ENCODE measurements at regions not wholly inside any gene's neighbourhood (a gene's known extent, or its start where the extent isn't known, plus 50 kb on each side); places are given as distances from the start of the nearest gene placed in this dataset.

DNA sequence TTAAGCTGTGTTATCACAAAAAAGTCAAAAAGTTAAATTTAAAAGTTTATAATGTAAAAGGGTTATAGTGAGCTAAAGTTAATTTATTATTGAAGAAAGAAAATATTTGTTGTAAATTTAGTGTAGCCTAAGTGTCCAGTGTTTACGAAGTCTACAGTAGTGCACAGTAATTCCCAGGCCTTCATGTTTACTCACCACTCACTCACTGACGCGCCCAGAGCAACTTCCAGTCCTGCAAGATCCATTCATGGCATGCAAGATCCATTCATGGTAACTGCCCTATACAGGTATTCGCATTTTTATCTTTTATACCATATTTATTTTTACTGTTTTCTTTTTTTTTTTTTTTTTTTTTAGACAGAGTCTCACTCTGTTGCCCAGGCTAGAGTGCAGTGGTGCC lies 69.5 kb downstream of the TPRA1 start:
- intact Hi-C loops (cut with micrococcal nuclease): no loop called here
- POLR2A ChIA-PET (ENCODE audit: partially characterized antibody): no interaction called here
- no peak overlapping the region for H3K27ac Mint-ChIP-seq

DNA sequence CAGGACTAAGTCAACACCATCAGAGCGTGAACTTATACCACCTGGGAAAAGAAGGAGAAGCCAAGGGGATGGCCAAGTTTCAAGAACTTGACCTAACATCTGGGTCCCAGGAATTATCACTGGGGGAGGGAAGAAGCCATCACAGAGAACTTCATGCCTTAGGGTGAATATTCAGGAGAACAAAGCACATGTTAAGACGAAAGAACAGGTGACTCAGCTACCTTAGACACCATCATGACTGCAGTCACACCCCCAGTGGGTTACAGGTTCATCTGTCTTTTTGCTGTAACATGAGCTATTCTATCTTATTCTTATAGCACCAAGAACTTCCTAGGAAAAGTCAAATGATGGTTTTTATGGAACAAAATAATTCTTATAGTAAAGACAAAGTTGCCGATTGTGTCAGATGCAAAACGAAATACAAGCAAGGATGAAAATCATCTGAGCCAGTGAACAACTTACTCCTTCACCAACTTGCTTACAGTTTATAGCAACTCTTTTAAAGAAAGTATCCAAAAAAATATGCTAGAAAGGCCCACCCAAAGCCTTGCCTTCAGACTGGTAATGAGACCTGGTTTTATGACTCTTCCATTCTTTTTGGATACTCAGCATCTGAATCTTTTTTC lies 72.0 kb downstream of the TPRA1 start:
- POLR2A ChIA-PET (ENCODE audit: partially characterized antibody): no interaction called here
- Mint-ChIP-seq H3K4me1 (no peaks in the 10 kb centered on the region), H3K27me3 (peaks cover 5 to 7% of the 10 kb centered on the region in 2 donors), H3K4me3 (no peak overlapping the region), H3K36me3 (no peaks in the 10 kb centered on the region), H3K9me3 (peaks cover 0 to 12% (median 3%) of the 10 kb centered on the region in 8 donors), H3K27ac (no peak overlapping the region)
- no peak overlapping the region for H3K27ac ChIP-seq (ENCODE audit: low read depth, low read length)
- no peaks in the 10 kb centered on the region for H3K9me3 ChIP-seq (ENCODE audit: control insufficient read depth in 1 of 2, low read length in 2 of 2)
- no peaks in the 10 kb centered on the region for H3K27me3 ChIP-seq (ENCODE audit: insufficient read depth, low read length)
- no peaks in the 10 kb centered on the region for H3K4me1 ChIP-seq (ENCODE audit: insufficient read depth, low read length)
- no peaks in the 10 kb centered on the region for H3K36me3 ChIP-seq (ENCODE audit: insufficient read depth, low read length)
- no peak overlapping the region for H3K4me3 ChIP-seq (ENCODE audit: low read length in 2 of 2)
- DNase-seq: no peak
- intact Hi-C loops (cut with micrococcal nuclease): no loop called here
- CTCF ChIA-PET (ENCODE audit: partially characterized antibody): no interaction called here

More for the DNA sequence above, 69.5 kb downstream of the TPRA1 start:
- H3K27me3 ChIP-seq (ENCODE audit: insufficient read depth, low read length): no peaks in the 10 kb centered on the region
- peaks cover 0 to 12% (median 3%) of the 10 kb centered on the region in 8 donors for H3K9me3 Mint-ChIP-seq
- no peak for DNase-seq
- H3K27ac ChIP-seq (ENCODE audit: low read depth, low read length): no peak overlapping the region
- no peaks in the 10 kb centered on the region for H3K4me1 ChIP-seq (ENCODE audit: insufficient read depth, low read length)
- H3K4me3 Mint-ChIP-seq: no peak overlapping the region
- H3K4me3 ChIP-seq (ENCODE audit: low read length in 2 of 2): no peak overlapping the region
- H3K4me1 Mint-ChIP-seq: no peaks in the 10 kb centered on the region
- CTCF ChIA-PET (ENCODE audit: partially characterized antibody): no interaction called here
- H3K36me3 ChIP-seq (ENCODE audit: insufficient read depth, low read length): no peaks in the 10 kb centered on the region
- no peaks in the 10 kb centered on the region for H3K36me3 Mint-ChIP-seq
- H3K9me3 ChIP-seq (ENCODE audit: control insufficient read depth in 1 of 2, low read length in 2 of 2): no peaks in the 10 kb centered on the region
- H3K27me3 Mint-ChIP-seq: peaks cover 7 to 9% of the 10 kb centered on the region in 2 donors

DNA sequence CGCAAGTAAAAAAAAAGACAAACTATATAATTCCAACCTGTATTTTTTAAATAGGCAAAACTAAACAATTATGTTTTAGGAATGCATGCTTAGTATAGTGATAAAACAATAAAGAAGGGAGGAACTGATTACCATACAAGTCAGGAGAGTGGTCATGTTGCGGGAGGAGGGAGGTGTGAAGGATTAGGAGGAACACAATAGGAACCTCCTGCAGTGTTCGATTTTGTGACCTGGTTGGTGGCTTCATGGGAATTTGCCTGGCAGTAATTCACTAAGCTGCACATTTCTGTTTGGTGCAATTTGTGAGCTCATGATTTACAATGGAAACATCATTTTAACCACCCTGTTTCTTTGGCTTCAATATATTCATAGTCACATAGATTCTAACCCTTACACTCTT lies 78.3 kb downstream of the TPRA1 start:
- Histone ChIP-seq H3K4me3 (ENCODE audit: low read length in 2 of 2) (no peak overlapping the region), H3K4me1 (ENCODE audit: insufficient read depth, low read length) (no peaks in the 10 kb centered on the region), H3K9me3 (ENCODE audit: control insufficient read depth in 1 of 2, low read length in 2 of 2) (no peaks in the 10 kb centered on the region), H3K27ac (ENCODE audit: low read depth, low read length) (no peak overlapping the region), H3K27me3 (ENCODE audit: insufficient read depth, low read length) (no peaks in the 10 kb centered on the region), H3K36me3 (ENCODE audit: insufficient read depth, low read length) (no peaks in the 10 kb centered on the region)
- Mint-ChIP-seq H3K27me3 (peaks cover 0 to 5% of the 10 kb centered on the region in 2 donors), H3K4me1 (no peaks in the 10 kb centered on the region), H3K36me3 (no peaks in the 10 kb centered on the region), H3K9me3 (peaks cover 0 to 2% (median 0%) of the 10 kb centered on the region in 8 donors), H3K4me3 (no peak overlapping the region), H3K27ac (no peak overlapping the region)
- no peak for DNase-seq
- intact Hi-C loops (cut with micrococcal nuclease): no loop called here
- POLR2A ChIA-PET (ENCODE audit: partially characterized antibody): no interaction called here
- CTCF ChIA-PET (ENCODE audit: partially characterized antibody): no interaction called here

DNA sequence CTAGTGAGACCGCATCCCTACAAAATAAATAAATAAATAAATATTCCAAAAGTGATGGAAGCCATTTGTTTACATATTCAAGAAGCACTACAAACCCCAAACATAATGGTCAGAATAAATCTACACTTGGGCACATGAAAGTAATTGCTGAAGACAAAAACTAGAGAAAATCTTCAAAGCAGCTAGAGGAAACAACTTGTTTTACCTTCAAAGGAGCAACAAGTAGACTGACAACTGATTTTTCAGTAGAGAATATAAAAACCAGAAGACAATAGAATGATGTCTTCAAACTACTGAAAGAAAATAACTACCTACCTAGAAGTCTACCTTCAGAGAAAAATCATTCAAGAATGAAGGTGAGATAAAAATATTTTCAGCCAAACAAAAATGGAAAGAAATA lies 89.4 kb downstream of the TPRA1 start:
- ChIA-PET POLR2A (ENCODE audit: partially characterized antibody) (no interaction called here), CTCF (ENCODE audit: partially characterized antibody) (no interaction called here)
- DNase-seq: no peak
- Histone ChIP-seq H3K27ac (ENCODE audit: low read depth, low read length) (no peak overlapping the region), H3K4me1 (ENCODE audit: insufficient read depth, low read length) (no peaks in the 10 kb centered on the region), H3K27me3 (ENCODE audit: insufficient read depth, low read length) (no peaks in the 10 kb centered on the region), H3K9me3 (ENCODE audit: control insufficient read depth in 1 of 2, low read length in 2 of 2) (no peaks in the 10 kb centered on the region), H3K36me3 (ENCODE audit: insufficient read depth, low read length) (no peaks in the 10 kb centered on the region), H3K4me3 (ENCODE audit: low read length in 2 of 2) (no peak overlapping the region)
- Mint-ChIP-seq H3K36me3 (peaks cover 1 to 3% of the 10 kb centered on the region in 2 donors), H3K4me1 (no peaks in the 10 kb centered on the region), H3K27ac (no peak overlapping the region), H3K9me3 (peaks cover 2 to 38% (median 30%) of the 10 kb centered on the region in 8 donors), H3K4me3 (no peak overlapping the region), H3K27me3 (peaks cover 8 to 13% of the 10 kb centered on the region in 2 donors)
- intact Hi-C loops (cut with micrococcal nuclease): no loop called here

DNA sequence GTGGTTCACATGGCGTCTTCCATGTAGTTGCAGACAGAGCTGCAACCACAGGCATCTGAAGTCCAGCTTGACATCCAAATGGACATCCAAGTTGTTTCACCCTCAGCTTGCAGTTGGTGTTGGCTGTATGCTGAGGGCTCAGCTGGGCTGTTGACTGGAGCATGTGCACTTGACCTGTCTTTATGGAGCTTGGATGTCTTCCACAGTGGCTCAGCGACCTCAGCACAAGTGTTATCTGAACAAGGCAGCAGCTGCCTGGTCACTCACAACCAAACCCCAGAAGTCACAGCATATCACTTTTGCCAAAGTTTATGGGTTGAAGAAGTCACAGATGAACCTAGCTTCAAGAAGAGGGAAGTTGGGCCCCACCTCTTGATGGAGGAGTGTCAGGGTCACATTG lies 92.9 kb downstream of the TPRA1 start:
- Histone ChIP-seq H3K27me3 (ENCODE audit: insufficient read depth, low read length) (no peaks in the 10 kb centered on the region), H3K36me3 (ENCODE audit: insufficient read depth, low read length) (no peaks in the 10 kb centered on the region), H3K4me1 (ENCODE audit: insufficient read depth, low read length) (no peaks in the 10 kb centered on the region), H3K4me3 (ENCODE audit: low read length in 2 of 2) (no peak overlapping the region), H3K27ac (ENCODE audit: low read depth, low read length) (no peak overlapping the region), H3K9me3 (ENCODE audit: control insufficient read depth in 1 of 2, low read length in 2 of 2) (no peaks in the 10 kb centered on the region)
- no peak overlapping the region for H3K27ac Mint-ChIP-seq
- peaks cover 6 to 18% of the 10 kb centered on the region in 2 donors for H3K27me3 Mint-ChIP-seq
- CTCF ChIA-PET (ENCODE audit: partially characterized antibody): no interaction called here
- POLR2A ChIA-PET (ENCODE audit: partially characterized antibody): no interaction called here
- no peak overlapping the region for H3K4me3 Mint-ChIP-seq
- intact Hi-C loops (cut with micrococcal nuclease): no loop called here
- H3K4me1 Mint-ChIP-seq: no peaks in the 10 kb centered on the region
- H3K36me3 Mint-ChIP-seq: peaks cover 0 to 1% of the 10 kb centered on the region in 2 donors
- peaks cover 2 to 31% (median 23%) of the 10 kb centered on the region in 8 donors for H3K9me3 Mint-ChIP-seq
- no peak for DNase-seq

DNA sequence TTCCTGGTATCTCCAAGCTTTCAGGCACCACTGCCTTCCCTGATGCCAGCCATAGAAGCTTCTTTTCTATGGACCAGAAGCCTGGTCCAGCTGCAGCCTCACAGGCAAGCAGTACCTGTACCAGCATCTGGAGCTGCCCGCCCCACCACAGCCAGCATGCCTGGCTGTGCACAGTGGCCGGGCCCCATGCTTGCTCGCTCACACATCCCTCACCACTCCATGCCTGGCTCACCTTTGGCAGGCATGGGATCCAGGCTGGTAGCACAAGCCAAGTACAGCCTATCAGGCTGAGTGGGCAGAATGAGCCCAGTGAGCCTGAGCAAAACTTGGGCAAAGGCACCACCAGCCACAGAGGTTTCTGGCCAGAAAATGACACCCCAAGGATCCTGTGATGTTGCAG lies 93.4 kb downstream of the TPRA1 start:
- no peaks in the 10 kb centered on the region for H3K27me3 ChIP-seq (ENCODE audit: insufficient read depth, low read length)
- POLR2A ChIA-PET (ENCODE audit: partially characterized antibody): no interaction called here
- CTCF ChIA-PET (ENCODE audit: partially characterized antibody): no interaction called here

DNA sequence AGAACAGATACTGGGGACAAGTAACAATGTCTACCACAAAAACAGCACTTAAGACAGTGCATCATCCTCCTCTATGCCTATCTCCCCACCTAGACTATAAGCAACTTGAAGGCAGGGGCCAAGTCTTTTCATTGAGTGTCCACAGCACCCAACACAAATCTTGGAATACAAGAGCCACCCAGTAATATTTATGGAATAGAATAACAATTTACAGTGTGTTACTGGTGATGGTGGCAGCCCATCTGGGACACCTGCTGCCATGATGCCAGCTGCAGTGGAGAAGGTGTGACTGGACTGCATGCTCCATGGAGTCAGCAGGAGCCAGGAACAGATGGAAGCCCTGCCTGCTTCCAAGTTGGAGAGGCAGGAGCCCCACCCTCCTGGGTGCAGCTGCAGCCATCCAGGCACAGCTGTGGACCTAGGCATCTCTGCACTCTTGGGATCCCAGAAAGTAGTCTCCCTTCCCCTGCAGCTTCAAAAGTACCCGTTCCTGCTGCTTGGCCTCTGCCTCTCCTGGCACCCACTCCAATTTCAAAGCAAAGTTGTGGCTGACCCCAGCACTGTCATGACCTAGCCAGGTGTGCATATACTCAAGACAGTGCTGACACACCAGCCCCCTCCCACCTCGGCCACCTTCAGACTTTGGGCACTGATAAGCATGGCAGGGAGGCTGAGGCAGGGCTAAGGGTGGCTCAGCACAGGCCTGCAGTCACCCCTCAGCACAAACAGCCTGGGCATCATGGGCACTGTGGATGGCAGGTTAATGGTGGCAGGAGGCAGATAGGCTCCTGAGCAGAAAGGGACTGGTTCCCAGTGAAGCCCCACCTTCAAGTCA lies 94.5 kb downstream of the TPRA1 start:
- Histone ChIP-seq H3K4me3 (ENCODE audit: low read length in 2 of 2) (no peak overlapping the region), H3K36me3 (ENCODE audit: insufficient read depth, low read length) (no peaks in the 10 kb centered on the region), H3K27ac (ENCODE audit: low read depth, low read length) (no peak overlapping the region), H3K4me1 (ENCODE audit: insufficient read depth, low read length) (no peaks in the 10 kb centered on the region), H3K27me3 (ENCODE audit: insufficient read depth, low read length) (no peaks in the 10 kb centered on the region), H3K9me3 (ENCODE audit: control insufficient read depth in 1 of 2, low read length in 2 of 2) (no peaks in the 10 kb centered on the region)
- intact Hi-C loops (cut with micrococcal nuclease): no loop called here
- H3K27me3 Mint-ChIP-seq: peaks cover 7 to 18% of the 10 kb centered on the region in 2 donors
- CTCF ChIA-PET (ENCODE audit: partially characterized antibody): no interaction called here
- H3K9me3 Mint-ChIP-seq: peaks cover 0 to 19% (median 13%) of the 10 kb centered on the region in 8 donors
- H3K36me3 Mint-ChIP-seq: no peaks in the 10 kb centered on the region
- H3K4me1 Mint-ChIP-seq: no peaks in the 10 kb centered on the region
- no peak overlapping the region for H3K4me3 Mint-ChIP-seq
- no peak for DNase-seq
- no peak overlapping the region for H3K27ac Mint-ChIP-seq
- POLR2A ChIA-PET (ENCODE audit: partially characterized antibody): no interaction called here

More for the DNA sequence above, 93.4 kb downstream of the TPRA1 start:
- no peak for DNase-seq
- Mint-ChIP-seq H3K4me3 (no peak overlapping the region), H3K9me3 (peaks cover 0 to 28% (median 19%) of the 10 kb centered on the region in 8 donors), H3K27ac (no peak overlapping the region), H3K27me3 (peaks cover 6 to 16% of the 10 kb centered on the region in 2 donors), H3K36me3 (no peaks in the 10 kb centered on the region), H3K4me1 (no peaks in the 10 kb centered on the region)
- Histone ChIP-seq H3K27ac (ENCODE audit: low read depth, low read length) (no peak overlapping the region), H3K36me3 (ENCODE audit: insufficient read depth, low read length) (no peaks in the 10 kb centered on the region), H3K4me1 (ENCODE audit: insufficient read depth, low read length) (no peaks in the 10 kb centered on the region), H3K4me3 (ENCODE audit: low read length in 2 of 2) (no peak overlapping the region), H3K9me3 (ENCODE audit: control insufficient read depth in 1 of 2, low read length in 2 of 2) (no peaks in the 10 kb centered on the region)
- intact Hi-C loops (cut with micrococcal nuclease): no loop called here

All from CD4-positive, alpha-beta memory T cell (primary cell).